ENCODE measurements at regions not wholly inside any gene's neighbourhood (a gene's known extent, or its start where the extent isn't known, plus 50 kb on each side); places are given as distances from the start of the nearest gene placed in this dataset.

- TF ChIP-seq, protein P1, sequence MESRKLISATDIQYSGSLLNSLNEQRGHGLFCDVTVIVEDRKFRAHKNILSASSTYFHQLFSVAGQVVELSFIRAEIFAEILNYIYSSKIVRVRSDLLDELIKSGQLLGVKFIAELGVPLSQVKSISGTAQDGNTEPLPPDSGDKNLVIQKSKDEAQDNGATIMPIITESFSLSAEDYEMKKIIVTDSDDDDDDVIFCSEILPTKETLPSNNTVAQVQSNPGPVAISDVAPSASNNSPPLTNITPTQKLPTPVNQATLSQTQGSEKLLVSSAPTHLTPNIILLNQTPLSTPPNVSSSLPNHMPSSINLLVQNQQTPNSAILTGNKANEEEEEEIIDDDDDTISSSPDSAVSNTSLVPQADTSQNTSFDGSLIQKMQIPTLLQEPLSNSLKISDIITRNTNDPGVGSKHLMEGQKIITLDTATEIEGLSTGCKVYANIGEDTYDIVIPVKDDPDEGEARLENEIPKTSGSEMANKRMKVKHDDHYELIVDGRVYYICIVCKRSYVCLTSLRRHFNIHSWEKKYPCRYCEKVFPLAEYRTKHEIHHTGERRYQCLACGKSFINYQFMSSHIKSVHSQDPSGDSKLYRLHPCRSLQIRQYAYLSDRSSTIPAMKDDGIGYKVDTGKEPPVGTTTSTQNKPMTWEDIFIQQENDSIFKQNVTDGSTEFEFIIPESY (IDR thresholded peaks at IDR 0.05; ENCODE audit: extremely low read depth, insufficient replicate concordance, low read length), result no peak
- no peak for TF ChIP-seq SIN3A (IDR thresholded peaks at IDR 0.05; ENCODE audit: low read depth)
- no peak for TF ChIP-seq EZH2 (IDR thresholded peaks at IDR 0.05)
- TF ChIP-seq CTCF (IDR thresholded peaks at IDR 0.05 in 2 of 3, conservative IDR thresholded peaks at IDR 0.05 in 1 of 3; ENCODE audit: borderline replicate concordance in 1 of 3, insufficient read depth in 1 of 3, low read depth in 2 of 3, low read length in 2 of 3), result no peak
- no peak for TF ChIP-seq FOSL1 (IDR thresholded peaks at IDR 0.05; ENCODE audit: low read depth)
- TF ChIP-seq POLR2A (IDR thresholded peaks at IDR 0.05; ENCODE audit: borderline replicate concordance, extremely low read depth, insufficient read depth, insufficient read length), result no peak
Observed at GRCh38 chr4:52243367-52243766, 192.3 kb downstream of the SPATA18 start.
